HG03097 (cell line): ENCODE measurements at regions not wholly inside any gene's neighbourhood (a gene's known extent, or its start where the extent isn't known, plus 50 kb on each side); places are given as distances from the start of the nearest gene placed in this dataset.

Experiments used
- ATAC-seq: cut with Tn5 transposase; IDR thresholded peaks from one replicate; pipeline ENCODE4 v1.9.1; 2021; ENCODE audit not compliant: unreplicated experiment, low FRiP score

GRCh38 chr12:74292351-74293194, 245.1 kb upstream of the ATXN7L3B start:
- no peak for ATAC-seq

GRCh38 chr12:74293689-74294131, 243.9 kb upstream of the ATXN7L3B start:
- ATAC-seq, result no peak

GRCh38 chr12:74317078-74317601, 220.5 kb upstream of the ATXN7L3B start:
- ATAC-seq, result no peak

GRCh38 chr12:74317741-74318140, 219.9 kb upstream of the ATXN7L3B start:
- ATAC-seq, result no peak

- no peak for ATAC-seq
Measured at GRCh38 chr12:74319886-74320285, 217.7 kb upstream of the ATXN7L3B start.

GRCh38 chr12:74321381-74321780, 216.3 kb upstream of the ATXN7L3B start:
- no peak for ATAC-seq

GRCh38 chr12:74322792-74323191, 214.8 kb upstream of the ATXN7L3B start:
- ATAC-seq, result no peak

GRCh38 chr12:74328623-74329022, 209.0 kb upstream of the ATXN7L3B start:
- no peak for ATAC-seq

- ATAC-seq, result no peak
Measured at GRCh38 chr12:74334780-74335179, 202.9 kb upstream of the ATXN7L3B start.

- ATAC-seq, result no peak
Measured at GRCh38 chr12:74337951-74338350, 199.7 kb upstream of the ATXN7L3B start.

- ATAC-seq, result no peak
Measured at GRCh38 chr12:74339211-74339610, 198.4 kb upstream of the ATXN7L3B start.

GRCh38 chr12:74349925-74350324, 187.7 kb upstream of the ATXN7L3B start:
- ATAC-seq, result no peak

GRCh38 chr12:74365178-74365964, 172.3 kb upstream of the ATXN7L3B start:
- ATAC-seq, result peak; percentile 87

GRCh38 chr12:74370608-74371216, 166.9 kb upstream of the ATXN7L3B start:
- ATAC-seq, result no peak

GRCh38 chr12:74379114-74379513, 158.5 kb upstream of the ATXN7L3B start:
- no peak for ATAC-seq

GRCh38 chr12:74381958-74382357, 155.7 kb upstream of the ATXN7L3B start:
- ATAC-seq, result no peak

GRCh38 chr12:74382983-74383382, 154.7 kb upstream of the ATXN7L3B start:
- no peak for ATAC-seq

GRCh38 chr12:74391283-74391682, 146.4 kb upstream of the ATXN7L3B start:
- ATAC-seq, result no peak

- ATAC-seq, result no peak
Measured at GRCh38 chr12:74393272-74393671, 144.4 kb upstream of the ATXN7L3B start.

- no peak for ATAC-seq
Measured at GRCh38 chr12:74394647-74395046, 143.0 kb upstream of the ATXN7L3B start.

- ATAC-seq, result no peak
Measured at GRCh38 chr12:74401035-74401434, 136.6 kb upstream of the ATXN7L3B start.
